OCI-LY3 (cell line): ENCODE measurements at regions not wholly inside any gene's neighbourhood (a gene's known extent, or its start where the extent isn't known, plus 50 kb on each side); places are given as distances from the start of the nearest gene placed in this dataset.

ENCODE experiments used
- EZH2phosphoT487 ChIP-seq: fragments of 200-600 bp; shearing (Covaris generic); IDR thresholded peaks from 2 replicates; pipeline ENCODE4 v1.6.1; 2018; ENCODE audit warnings: antibody characterized with exemption, mixed run types, low read depth
- TF ChIP-seq, protein P1 (sequence below): fragments of 200-600, 300-600 bp; sonication (generic); IDR thresholded peaks from 2 replicates; pipeline ENCODE4 v1.5.1; 2014; ENCODE audit warnings: antibody characterized with exemption, low read length, low read depth

DNA sequence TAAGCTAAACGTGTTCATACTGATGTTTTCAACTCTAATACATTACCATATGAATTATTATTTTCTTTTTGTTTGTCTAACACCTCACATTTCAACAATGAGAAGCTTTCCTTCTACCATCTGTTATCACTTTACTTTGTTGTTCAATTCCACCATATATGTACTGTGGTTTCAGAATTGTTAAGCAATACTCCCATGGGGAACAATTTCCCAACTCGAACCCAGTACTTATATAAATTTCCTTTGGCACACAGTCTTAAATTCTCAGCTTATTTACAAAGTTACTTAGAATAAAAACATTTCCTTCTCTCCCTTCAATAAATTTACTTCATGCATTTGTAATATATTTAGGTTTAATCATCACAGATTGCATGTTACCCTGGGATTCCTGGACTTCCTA is 1764.4 kb downstream of the OTOL1 start:
- TF ChIP-seq, protein P1, sequence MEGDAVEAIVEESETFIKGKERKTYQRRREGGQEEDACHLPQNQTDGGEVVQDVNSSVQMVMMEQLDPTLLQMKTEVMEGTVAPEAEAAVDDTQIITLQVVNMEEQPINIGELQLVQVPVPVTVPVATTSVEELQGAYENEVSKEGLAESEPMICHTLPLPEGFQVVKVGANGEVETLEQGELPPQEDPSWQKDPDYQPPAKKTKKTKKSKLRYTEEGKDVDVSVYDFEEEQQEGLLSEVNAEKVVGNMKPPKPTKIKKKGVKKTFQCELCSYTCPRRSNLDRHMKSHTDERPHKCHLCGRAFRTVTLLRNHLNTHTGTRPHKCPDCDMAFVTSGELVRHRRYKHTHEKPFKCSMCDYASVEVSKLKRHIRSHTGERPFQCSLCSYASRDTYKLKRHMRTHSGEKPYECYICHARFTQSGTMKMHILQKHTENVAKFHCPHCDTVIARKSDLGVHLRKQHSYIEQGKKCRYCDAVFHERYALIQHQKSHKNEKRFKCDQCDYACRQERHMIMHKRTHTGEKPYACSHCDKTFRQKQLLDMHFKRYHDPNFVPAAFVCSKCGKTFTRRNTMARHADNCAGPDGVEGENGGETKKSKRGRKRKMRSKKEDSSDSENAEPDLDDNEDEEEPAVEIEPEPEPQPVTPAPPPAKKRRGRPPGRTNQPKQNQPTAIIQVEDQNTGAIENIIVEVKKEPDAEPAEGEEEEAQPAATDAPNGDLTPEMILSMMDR: no peak
- no peak for TF ChIP-seq EZH2phosphoT487
